ENCODE measurements at regions not wholly inside any gene's neighbourhood (a gene's known extent, or its start where the extent isn't known, plus 50 kb on each side); places are given as distances from the start of the nearest gene placed in this dataset.

- no peaks in the 10 kb centered on the region for H3K36me3 ChIP-seq (ENCODE audit: insufficient read depth, low read depth, low read length)
These were observed 295.7 kb downstream of the FZD1 start for GRCh38 chr7:91559947-91560346.

GRCh38 chr7:91564101-91564500, 299.9 kb downstream of the FZD1 start:
- Histone ChIP-seq H3K9ac (ENCODE audit: low read depth, low read length) (no peak overlapping the region), H3K4me1 (ENCODE audit: insufficient read depth, low read length) (peaks cover 3% of the 10 kb centered on the region; the same call in 1 of the 2 replicates), H3K27ac (ENCODE audit: low read length) (no peak overlapping the region), H3K27me3 (ENCODE audit: insufficient read depth, low read length) (no peaks in the 10 kb centered on the region), H3K9me3 (ENCODE audit: insufficient read depth, low read depth, low read length) (no peaks in the 10 kb centered on the region), H3K36me3 (ENCODE audit: insufficient read depth, low read depth, low read length) (no peaks in the 10 kb centered on the region), H3K4me3 (ENCODE audit: low read length) (no peak overlapping the region)

More at GRCh38 chr7:91559947-91560346, 295.7 kb downstream of the FZD1 start:
- Histone ChIP-seq H3K9me3 (ENCODE audit: insufficient read depth, low read depth, low read length) (no peaks in the 10 kb centered on the region), H3K27ac (ENCODE audit: low read length) (no peak overlapping the region), H3K4me3 (ENCODE audit: low read length) (no peak overlapping the region), H3K4me1 (ENCODE audit: insufficient read depth, low read length) (no peaks in the 10 kb centered on the region), H3K27me3 (ENCODE audit: insufficient read depth, low read length) (no peaks in the 10 kb centered on the region), H3K9ac (ENCODE audit: low read depth, low read length) (no peak overlapping the region)

GRCh38 chr7:91564541-91564940, 300.3 kb downstream of the FZD1 start:
- H3K9ac ChIP-seq (ENCODE audit: low read depth, low read length) = no peak overlapping the region
- H3K4me3 ChIP-seq (ENCODE audit: low read length) = no peak overlapping the region
- H3K9me3 ChIP-seq (ENCODE audit: insufficient read depth, low read depth, low read length) = no peaks in the 10 kb centered on the region
- no peaks in the 10 kb centered on the region for H3K36me3 ChIP-seq (ENCODE audit: insufficient read depth, low read depth, low read length)
- no peaks in the 10 kb centered on the region for H3K27me3 ChIP-seq (ENCODE audit: insufficient read depth, low read length)
- peaks cover 3% of the 10 kb centered on the region; the same call in 1 of the 2 replicates for H3K4me1 ChIP-seq (ENCODE audit: insufficient read depth, low read length)
- H3K27ac ChIP-seq (ENCODE audit: low read length) = no peak overlapping the region

GRCh38 chr7:91565499-91566401, 301.5 kb downstream of the FZD1 start:
- Histone ChIP-seq H3K9me3 (ENCODE audit: insufficient read depth, low read depth, low read length) (no peaks in the 10 kb centered on the region), H3K4me1 (ENCODE audit: insufficient read depth, low read length) (peaks cover 3% of the 10 kb centered on the region; the same call in 1 of the 2 replicates), H3K36me3 (ENCODE audit: insufficient read depth, low read depth, low read length) (no peaks in the 10 kb centered on the region), H3K27ac (ENCODE audit: low read length) (no peak overlapping the region), H3K4me3 (ENCODE audit: low read length) (no peak overlapping the region), H3K27me3 (ENCODE audit: insufficient read depth, low read length) (no peaks in the 10 kb centered on the region), H3K9ac (ENCODE audit: low read depth, low read length) (no peak overlapping the region)

GRCh38 chr7:91566402-91566732, 302.1 kb downstream of the FZD1 start:
- H3K4me1 ChIP-seq (ENCODE audit: insufficient read depth, low read length) = peaks cover 3% of the 10 kb centered on the region; the same call in 1 of the 2 replicates
- H3K4me3 ChIP-seq (ENCODE audit: low read length) = no peak overlapping the region
- H3K36me3 ChIP-seq (ENCODE audit: insufficient read depth, low read depth, low read length) = no peaks in the 10 kb centered on the region
- no peaks in the 10 kb centered on the region for H3K27me3 ChIP-seq (ENCODE audit: insufficient read depth, low read length)
- H3K27ac ChIP-seq (ENCODE audit: low read length) = no peak overlapping the region
- H3K9me3 ChIP-seq (ENCODE audit: insufficient read depth, low read depth, low read length) = no peaks in the 10 kb centered on the region
- H3K9ac ChIP-seq (ENCODE audit: low read depth, low read length) = no peak overlapping the region

- Histone ChIP-seq H3K9ac (ENCODE audit: low read depth, low read length) (no peak overlapping the region), H3K36me3 (ENCODE audit: insufficient read depth, low read depth, low read length) (no peaks in the 10 kb centered on the region)
These were observed 303.1 kb downstream of the FZD1 start for GRCh38 chr7:91567081-91568012.

GRCh38 chr7:91568138-91568537, 303.9 kb downstream of the FZD1 start:
- Histone ChIP-seq H3K9ac (ENCODE audit: low read depth, low read length) (no peak overlapping the region), H3K27me3 (ENCODE audit: insufficient read depth, low read length) (no peaks in the 10 kb centered on the region)

More at GRCh38 chr7:91567081-91568012, 303.1 kb downstream of the FZD1 start:
- Histone ChIP-seq H3K4me1 (ENCODE audit: insufficient read depth, low read length) (peaks cover 3% of the 10 kb centered on the region; the same call in 1 of the 2 replicates), H3K9me3 (ENCODE audit: insufficient read depth, low read depth, low read length) (no peaks in the 10 kb centered on the region), H3K27me3 (ENCODE audit: insufficient read depth, low read length) (no peaks in the 10 kb centered on the region), H3K27ac (ENCODE audit: low read length) (no peak overlapping the region), H3K4me3 (ENCODE audit: low read length) (no peak overlapping the region)

GRCh38 chr7:91569728-91570457, 305.7 kb downstream of the FZD1 start:
- H3K27ac ChIP-seq (ENCODE audit: low read length) = no peak overlapping the region
- no peaks in the 10 kb centered on the region for H3K36me3 ChIP-seq (ENCODE audit: insufficient read depth, low read depth, low read length)
- no peak overlapping the region for H3K4me3 ChIP-seq (ENCODE audit: low read length)
- H3K4me1 ChIP-seq (ENCODE audit: insufficient read depth, low read length) = peaks cover 3% of the 10 kb centered on the region; the same call in 1 of the 2 replicates
- no peak overlapping the region for H3K9ac ChIP-seq (ENCODE audit: low read depth, low read length)
- no peaks in the 10 kb centered on the region for H3K27me3 ChIP-seq (ENCODE audit: insufficient read depth, low read length)
- H3K9me3 ChIP-seq (ENCODE audit: insufficient read depth, low read depth, low read length) = no peaks in the 10 kb centered on the region

More at GRCh38 chr7:91568138-91568537, 303.9 kb downstream of the FZD1 start:
- no peaks in the 10 kb centered on the region for H3K36me3 ChIP-seq (ENCODE audit: insufficient read depth, low read depth, low read length)
- H3K4me1 ChIP-seq (ENCODE audit: insufficient read depth, low read length) = peaks cover 3% of the 10 kb centered on the region; the same call in 1 of the 2 replicates
- no peak overlapping the region for H3K27ac ChIP-seq (ENCODE audit: low read length)
- no peak overlapping the region for H3K4me3 ChIP-seq (ENCODE audit: low read length)
- no peaks in the 10 kb centered on the region for H3K9me3 ChIP-seq (ENCODE audit: insufficient read depth, low read depth, low read length)

- Histone ChIP-seq H3K36me3 (ENCODE audit: insufficient read depth, low read depth, low read length) (no peaks in the 10 kb centered on the region), H3K4me1 (ENCODE audit: insufficient read depth, low read length) (peaks cover 3% of the 10 kb centered on the region; the same call in 1 of the 2 replicates), H3K27ac (ENCODE audit: low read length) (no peak overlapping the region), H3K9me3 (ENCODE audit: insufficient read depth, low read depth, low read length) (no peaks in the 10 kb centered on the region), H3K27me3 (ENCODE audit: insufficient read depth, low read length) (no peaks in the 10 kb centered on the region), H3K9ac (ENCODE audit: low read depth, low read length) (no peak overlapping the region), H3K4me3 (ENCODE audit: low read length) (no peak overlapping the region)
These were observed 306.3 kb downstream of the FZD1 start for GRCh38 chr7:91570560-91570959.

GRCh38 chr7:91571601-91572000, 307.4 kb downstream of the FZD1 start:
- H3K4me1 ChIP-seq (ENCODE audit: insufficient read depth, low read length) = peaks cover 3% of the 10 kb centered on the region; the same call in 1 of the 2 replicates
- H3K36me3 ChIP-seq (ENCODE audit: insufficient read depth, low read depth, low read length) = no peaks in the 10 kb centered on the region
- H3K4me3 ChIP-seq (ENCODE audit: low read length) = no peak overlapping the region
- H3K9me3 ChIP-seq (ENCODE audit: insufficient read depth, low read depth, low read length) = no peaks in the 10 kb centered on the region
- H3K9ac ChIP-seq (ENCODE audit: low read depth, low read length) = no peak overlapping the region
- no peaks in the 10 kb centered on the region for H3K27me3 ChIP-seq (ENCODE audit: insufficient read depth, low read length)
- H3K27ac ChIP-seq (ENCODE audit: low read length) = no peak overlapping the region

- no peak overlapping the region for H3K9ac ChIP-seq (ENCODE audit: low read depth, low read length)
- no peak overlapping the region for H3K27ac ChIP-seq (ENCODE audit: low read length)
- no peaks in the 10 kb centered on the region for H3K9me3 ChIP-seq (ENCODE audit: insufficient read depth, low read depth, low read length)
These were observed 307.1 kb downstream of the MTERF1 start for GRCh38 chr7:91573405-91573804.

More at GRCh38 chr7:91573405-91573804, 307.1 kb downstream of the MTERF1 start:
- no peaks in the 10 kb centered on the region for H3K36me3 ChIP-seq (ENCODE audit: insufficient read depth, low read depth, low read length)
- no peaks in the 10 kb centered on the region for H3K27me3 ChIP-seq (ENCODE audit: insufficient read depth, low read length)
- H3K4me1 ChIP-seq (ENCODE audit: insufficient read depth, low read length) = no peaks in the 10 kb centered on the region
- H3K4me3 ChIP-seq (ENCODE audit: low read length) = no peak overlapping the region

Data from iPS-20b (cell line).